ENCODE measurements at regions not wholly inside any gene's neighbourhood (a gene's known extent, or its start where the extent isn't known, plus 50 kb on each side); places are given as distances from the start of the nearest gene placed in this dataset.
"Not testable (repeated sequence)": the region's sequence is repeated elsewhere in the genome, so short reads cannot be mapped to it uniquely, and the experiment has no call there.

GRCh38 chr7:76937330-76937729, 94.8 kb downstream of the SPDYE17 start:
- TF ChIP-seq CTCF, POLR2A (IDR thresholded peaks at IDR 0.05): not testable (repeated sequence)
